HUDEP-2 (cell line): ENCODE measurements at regions not wholly inside any gene's neighbourhood (a gene's known extent, or its start where the extent isn't known, plus 50 kb on each side); places are given as distances from the start of the nearest gene placed in this dataset.
"Not testable (repeated sequence)": the region's sequence is repeated elsewhere in the genome, so short reads cannot be mapped to it uniquely, and the experiment has no call there.

Experiments used
- DNase-seq, 76 experiments: peaks; one replicate each; lab custom pipeline; 2025; ENCODE audit not compliant: unreplicated experiment in 76 of 76; lab: John Stamatoyannopoulos, UW

GRCh38 chr13:88764103-88764502 is 1092.9 kb downstream of the SLITRK5 start:
- no peak for DNase-seq

DNA sequence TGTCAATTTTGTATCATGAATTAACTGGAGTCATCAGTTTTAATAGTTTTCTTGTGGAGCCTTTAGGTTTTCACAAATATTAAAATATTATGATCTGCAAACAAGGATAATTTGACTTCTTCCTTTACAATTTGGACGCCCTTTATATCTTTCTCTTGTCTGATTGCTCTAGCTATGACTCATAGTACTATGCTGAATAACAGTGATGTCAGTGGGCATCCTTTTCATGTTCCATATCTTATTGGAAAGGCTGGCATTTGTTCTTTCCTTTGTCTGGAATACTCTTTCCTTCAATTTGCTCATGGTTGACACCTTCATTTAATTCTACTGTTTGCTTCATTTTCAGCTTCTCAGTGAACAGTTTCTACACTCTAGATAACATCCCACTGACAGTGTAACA is 1129.3 kb downstream of the SLITRK5 start:
- DNase-seq, result no peak

DNA sequence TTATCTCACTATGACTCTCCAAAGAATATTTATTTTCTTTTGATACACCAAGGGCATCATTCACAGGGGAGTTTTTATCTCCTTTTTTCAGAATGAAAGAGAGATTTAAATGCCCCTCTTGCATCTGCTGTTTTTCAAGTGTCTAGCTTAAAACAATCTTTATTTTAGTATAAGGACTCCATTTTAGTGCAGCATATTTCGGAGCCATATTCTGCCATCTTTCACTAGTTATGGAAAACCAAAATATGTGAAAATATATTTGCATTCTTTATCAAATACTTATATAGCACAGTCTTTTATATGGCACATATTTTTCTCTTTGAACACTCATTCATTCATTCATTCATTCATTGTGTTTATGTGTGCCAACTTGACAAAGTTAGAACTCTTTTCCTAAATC is 1130.2 kb downstream of the SLITRK5 start:
- no peak for DNase-seq

GRCh38 chr13:88802886-88803285 is 1131.7 kb downstream of the SLITRK5 start:
- no peak for DNase-seq

DNA sequence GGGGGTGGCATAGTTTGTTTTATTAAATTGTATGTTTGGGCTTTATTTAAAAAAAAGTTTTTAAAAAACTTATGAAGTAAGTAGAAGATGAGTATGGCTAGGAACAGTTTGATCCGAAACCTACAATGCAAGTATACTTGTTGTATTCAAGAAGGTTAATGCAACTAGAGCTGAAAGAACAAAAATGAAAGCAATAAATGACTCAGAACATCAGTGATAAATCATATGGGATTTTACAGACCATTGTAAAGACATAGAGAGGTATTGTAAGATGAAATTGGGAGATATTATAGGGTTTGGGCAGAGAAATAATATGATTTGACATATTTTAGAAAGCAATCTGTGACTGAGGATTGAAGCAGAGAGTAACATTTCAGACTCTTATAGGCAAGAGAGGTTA is 1135.3 kb downstream of the SLITRK5 start:
- no peak for DNase-seq

GRCh38 chr13:88817560-88817959 is 1146.4 kb downstream of the SLITRK5 start:
- no peak for DNase-seq

DNA sequence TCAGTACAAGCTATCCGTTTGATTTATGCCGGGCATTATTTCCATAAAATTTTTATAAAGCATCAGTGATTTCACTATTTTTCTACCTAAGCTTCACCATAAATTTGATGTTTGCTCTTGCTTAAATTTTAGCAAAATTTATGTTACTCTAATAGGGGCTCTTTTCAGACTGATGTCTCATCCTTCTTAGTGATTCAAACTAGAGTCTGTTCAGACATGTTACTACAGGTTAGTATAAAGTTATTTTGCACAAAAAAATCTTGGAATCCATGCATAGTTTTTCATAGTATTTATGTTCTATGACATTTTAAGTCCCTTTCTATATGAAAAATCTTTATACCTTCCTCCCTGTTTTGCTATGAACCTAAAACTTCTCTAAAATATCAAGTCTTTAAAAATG is 1151.9 kb downstream of the SLITRK5 start:
- DNase-seq, result no peak

GRCh38 chr13:88824218-88824617 is 1153.0 kb downstream of the SLITRK5 start:
- no peak for DNase-seq

- no peak for DNase-seq
Observed at GRCh38 chr13:88840085-88840484, 1168.9 kb downstream of the SLITRK5 start.

GRCh38 chr13:88852293-88852692 is 1181.1 kb downstream of the SLITRK5 start:
- DNase-seq, result not testable (repeated sequence)

GRCh38 chr13:88857256-88857655 is 1186.1 kb downstream of the SLITRK5 start:
- no peak for DNase-seq

- no peak for DNase-seq
Observed at GRCh38 chr13:88862095-88862620, 1191.0 kb downstream of the SLITRK5 start.

DNA sequence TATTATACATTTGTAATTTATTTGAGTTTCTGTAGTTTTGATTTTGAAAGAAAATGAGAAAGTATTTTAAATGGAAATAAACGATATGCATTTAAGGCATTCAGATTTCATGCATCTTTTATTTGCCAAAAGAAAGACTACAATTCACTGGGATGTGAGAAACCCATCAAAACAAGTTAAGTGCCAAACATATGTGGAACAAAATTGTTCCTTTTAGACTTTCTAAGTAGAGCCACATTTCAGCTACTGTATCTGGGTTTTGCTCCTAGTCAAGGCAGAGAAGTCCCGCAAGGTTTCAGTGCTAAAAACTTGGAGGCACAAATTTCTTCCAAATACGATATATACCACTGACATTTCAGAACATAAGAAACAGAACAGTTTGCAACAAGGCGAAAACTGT is 1191.9 kb downstream of the SLITRK5 start:
- DNase-seq, result no peak

GRCh38 chr13:88866195-88866594 is 1195.0 kb downstream of the SLITRK5 start:
- DNase-seq, result no peak

DNA sequence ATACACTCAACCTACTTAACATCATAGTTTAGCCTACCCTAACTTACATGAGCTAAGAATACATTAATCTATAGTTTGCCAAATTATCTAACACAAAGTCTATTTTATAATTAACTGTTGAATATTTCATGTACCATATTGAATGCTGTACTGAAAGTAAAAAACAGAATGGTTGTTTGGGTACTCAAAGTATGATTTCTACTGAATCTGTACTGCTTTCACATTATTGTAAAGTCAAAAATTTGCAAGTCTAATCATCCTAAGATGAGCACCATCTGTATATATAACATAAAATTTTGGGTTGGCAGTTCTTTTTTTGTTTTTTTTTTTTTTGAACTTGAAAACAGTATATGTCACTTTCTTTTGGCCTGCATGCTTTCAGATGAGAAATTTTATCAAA is 1212.6 kb downstream of the SLITRK5 start:
- DNase-seq, result no peak

DNA sequence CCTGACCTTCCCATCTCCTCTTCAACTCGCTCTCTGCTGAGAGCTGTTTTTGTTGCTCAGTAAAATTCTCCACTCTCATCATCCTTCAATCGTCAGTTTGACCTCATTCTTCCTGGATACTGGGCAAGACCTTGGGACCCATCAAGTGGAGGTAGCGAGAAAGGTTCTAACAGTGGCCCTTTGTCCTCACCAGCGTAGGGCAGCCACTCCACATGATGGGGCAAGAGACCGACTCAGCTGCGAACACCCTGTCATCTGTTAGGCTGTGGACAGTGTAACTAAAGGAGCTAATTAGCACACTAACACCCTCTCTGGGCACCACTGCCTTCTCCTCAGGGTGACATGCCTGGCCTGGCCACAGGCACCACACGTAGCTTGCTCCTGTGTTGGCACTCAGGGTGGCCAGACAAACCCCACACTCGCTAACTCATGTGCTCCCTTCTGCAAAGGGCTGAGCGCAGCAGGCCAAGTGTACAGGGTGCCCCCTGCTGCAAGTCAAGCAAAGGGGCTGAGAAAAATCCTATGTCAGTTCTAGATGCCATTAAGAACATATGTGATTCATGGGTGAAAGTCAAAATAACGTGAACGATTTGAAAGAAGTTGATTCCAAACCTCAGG is 1216.0 kb downstream of the SLITRK5 start:
- peak in 14 of 76 experiments; percentile 1 to 51 (median 6) for DNase-seq

- no peak for DNase-seq
Observed at GRCh38 chr13:88895261-88895941, 1224.2 kb downstream of the SLITRK5 start.

- no peak for DNase-seq
Observed at GRCh38 chr13:88896466-88896865, 1225.3 kb downstream of the SLITRK5 start.

DNA sequence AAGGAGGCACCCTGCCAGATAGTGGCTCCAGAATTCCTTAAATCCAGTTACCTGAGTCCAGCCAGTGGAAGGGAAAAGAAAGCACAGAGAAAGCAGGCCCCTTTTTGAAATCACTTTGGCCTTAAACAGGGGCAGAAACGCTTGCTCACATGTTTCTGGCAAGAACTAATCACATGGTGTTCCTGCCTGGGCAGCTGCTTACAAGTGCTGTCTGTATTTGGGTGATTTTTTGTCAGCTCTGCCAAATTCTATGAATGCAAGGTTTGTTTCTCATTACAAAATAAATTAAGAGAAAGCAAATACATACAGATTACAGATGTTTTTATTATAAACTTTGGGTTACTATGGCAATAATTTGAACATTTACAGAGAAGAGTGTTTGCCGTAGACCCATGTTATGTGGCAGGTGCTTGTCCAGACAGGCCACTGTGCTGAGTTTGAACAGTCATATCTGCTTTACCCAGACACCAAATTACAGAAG is 1237.8 kb downstream of the SLITRK5 start:
- peak in 18 of 76 experiments; percentile 3 to 59 (median 24) for DNase-seq

GRCh38 chr13:88919970-88920628 is 1248.9 kb downstream of the SLITRK5 start:
- DNase-seq, result no peak

- DNase-seq, result no peak
Observed at GRCh38 chr13:88925954-88926353, 1254.8 kb downstream of the SLITRK5 start.
